ENCODE measurements at regions not wholly inside any gene's neighbourhood (a gene's known extent, or its start where the extent isn't known, plus 50 kb on each side); places are given as distances from the start of the nearest gene placed in this dataset.

- TF ChIP-seq MXI1 (conservative IDR thresholded peaks at IDR 0.05; ENCODE audit: poor library complexity, severe bottlenecking), result no peak
- no peak for TF ChIP-seq RAD21 (conservative IDR thresholded peaks at IDR 0.05)
- no peak for TF ChIP-seq TAF1 (IDR thresholded peaks at IDR 0.05; ENCODE audit: low read depth)
- TF ChIP-seq POLR2AphosphoS5 (IDR thresholded peaks at IDR 0.05), result no peak
- no peak for TF ChIP-seq EP300 (conservative IDR thresholded peaks at IDR 0.05; ENCODE audit: poor library complexity, severe bottlenecking)
- TF ChIP-seq EZH2 (IDR thresholded peaks at IDR 0.05; ENCODE audit: borderline replicate concordance, insufficient read depth, low read length, poor library complexity, severe bottlenecking), result no peak
- TF ChIP-seq CTCF (IDR thresholded peaks at IDR 0.05; ENCODE audit: poor library complexity, severe bottlenecking), result no peak
- no peak for TF ChIP-seq REST (IDR thresholded peaks at IDR 0.05; ENCODE audit: borderline replicate concordance)
- TF ChIP-seq SMC3 (conservative IDR thresholded peaks at IDR 0.05; ENCODE audit: poor library complexity), result no peak
- no peak overlapping the region for H3K4me2 ChIP-seq (ENCODE audit: low read length)
- H3K9ac ChIP-seq (ENCODE audit: low read length), result no peak overlapping the region
- H4K20me1 ChIP-seq (ENCODE audit: insufficient read depth), result no peaks in the 10 kb centered on the region
- no peaks in the 10 kb centered on the region for H3K36me3 ChIP-seq (ENCODE audit: insufficient read depth, low read length)
- H3K27ac ChIP-seq (ENCODE audit: low read length), result no peak overlapping the region
- no peaks in the 10 kb centered on the region for H3K9me3 ChIP-seq (ENCODE audit: low read length)
- no peaks in the 10 kb centered on the region for H3K79me2 ChIP-seq (replicated peaks; ENCODE audit: insufficient read depth, low read length)
- H3K27me3 ChIP-seq (ENCODE audit: insufficient read depth, low read depth, low read length), result no peaks in the 10 kb centered on the region
- no peak overlapping the region for H2AFZ ChIP-seq (ENCODE audit: low read depth, low read length)
- H3F3A ChIP-seq (ENCODE audit: insufficient read depth, low read length, poor library complexity, severe bottlenecking), result no peaks in the 10 kb centered on the region
- H3K9me2 ChIP-seq (ENCODE audit: insufficient read depth, low read length), result no peaks in the 10 kb centered on the region
- H3K4me3 ChIP-seq (ENCODE audit: low read length), result no peak overlapping the region
These were observed 209.2 kb downstream of the MYCN start for GRCh38 chr2:16149349-16150243.

GRCh38 chr2:16148632-16149348 is 208.4 kb downstream of the MYCN start:
- Histone ChIP-seq H3K9ac (ENCODE audit: low read length) (no peak overlapping the region), H3F3A (ENCODE audit: insufficient read depth, low read length, poor library complexity, severe bottlenecking) (no peaks in the 10 kb centered on the region), H3K4me2 (ENCODE audit: low read length) (no peak overlapping the region), H3K9me2 (ENCODE audit: insufficient read depth, low read length) (no peaks in the 10 kb centered on the region), H3K27me3 (ENCODE audit: insufficient read depth, low read depth, low read length) (no peaks in the 10 kb centered on the region), H3K27ac (ENCODE audit: low read length) (no peak overlapping the region), H2AFZ (ENCODE audit: low read depth, low read length) (no peak overlapping the region), H3K79me2 (replicated peaks; ENCODE audit: insufficient read depth, low read length) (no peaks in the 10 kb centered on the region), H3K4me3 (ENCODE audit: low read length) (no peak overlapping the region), H3K9me3 (ENCODE audit: low read length) (no peaks in the 10 kb centered on the region), H4K20me1 (ENCODE audit: insufficient read depth) (no peaks in the 10 kb centered on the region), H3K36me3 (ENCODE audit: insufficient read depth, low read length) (no peaks in the 10 kb centered on the region)
- TF ChIP-seq EP300 (conservative IDR thresholded peaks at IDR 0.05; ENCODE audit: poor library complexity, severe bottlenecking) (no peak), CTCF (IDR thresholded peaks at IDR 0.05; ENCODE audit: poor library complexity, severe bottlenecking) (no peak), SMC3 (conservative IDR thresholded peaks at IDR 0.05; ENCODE audit: poor library complexity) (no peak), REST (IDR thresholded peaks at IDR 0.05; ENCODE audit: borderline replicate concordance) (no peak), EZH2 (IDR thresholded peaks at IDR 0.05; ENCODE audit: borderline replicate concordance, insufficient read depth, low read length, poor library complexity, severe bottlenecking) (no peak), POLR2AphosphoS5 (IDR thresholded peaks at IDR 0.05) (no peak), RAD21 (conservative IDR thresholded peaks at IDR 0.05) (no peak), MXI1 (conservative IDR thresholded peaks at IDR 0.05; ENCODE audit: poor library complexity, severe bottlenecking) (no peak)
